NCI-H1092 treated with DMSO at 0.1 percent for 48 hours (cell line): ENCODE measurements at regions not wholly inside any gene's neighbourhood (a gene's known extent, or its start where the extent isn't known, plus 50 kb on each side); places are given as distances from the start of the nearest gene placed in this dataset.
"Not testable (repeated sequence)": the region's sequence is repeated elsewhere in the genome, so short reads cannot be mapped to it uniquely, and the experiment has no call there.

Experiments
- DNase-seq: peaks from one replicate; lab custom pipeline; 2025; lab: John Stamatoyannopoulos, UW

DNA sequence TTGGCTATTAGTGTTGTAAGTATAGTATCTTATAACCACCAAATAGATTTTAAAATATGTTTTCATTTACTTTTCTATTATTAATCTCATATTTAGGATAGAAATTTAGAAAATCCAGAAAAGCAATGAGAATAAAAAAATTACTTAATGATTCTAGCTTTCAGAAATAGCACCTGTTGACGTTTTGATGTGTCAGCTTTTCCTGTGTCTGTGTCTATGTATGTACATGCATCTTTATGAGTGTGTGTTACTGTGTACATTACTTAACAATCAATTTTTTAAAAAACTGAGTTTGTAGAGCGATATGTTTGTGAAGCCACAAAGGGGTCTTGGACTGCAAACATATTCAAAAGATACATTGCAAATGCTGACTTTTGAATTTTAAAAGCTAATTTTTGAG lies 526.9 kb downstream of the BCKDHB start:
- DNase-seq: no peak

- DNase-seq: no peak
Observed at GRCh38 chr6:80625405-80625804, 518.9 kb downstream of the BCKDHB start.

GRCh38 chr6:80623066-80623815 lies 516.8 kb downstream of the BCKDHB start:
- DNase-seq: no peak

DNA sequence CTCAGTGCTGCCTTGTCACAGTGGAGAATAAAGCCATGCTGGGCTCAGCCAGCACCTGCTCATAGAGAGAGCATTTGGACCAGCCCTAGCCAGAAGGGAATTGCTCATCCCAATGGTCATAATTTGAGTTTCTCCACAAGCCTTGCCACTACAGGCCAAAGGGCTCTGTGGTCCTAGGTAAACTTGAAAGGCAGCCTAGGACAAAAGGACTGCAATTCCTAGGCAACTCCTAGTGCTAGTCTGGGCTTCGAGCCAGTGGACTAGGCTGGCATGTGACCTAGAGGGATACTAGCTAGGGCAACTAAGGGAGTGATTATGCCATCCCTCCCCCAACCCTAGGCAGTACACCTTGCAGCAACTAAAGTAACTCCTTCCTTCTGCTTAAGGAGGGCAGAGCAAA lies 516.2 kb downstream of the BCKDHB start:
- DNase-seq: no peak

DNA sequence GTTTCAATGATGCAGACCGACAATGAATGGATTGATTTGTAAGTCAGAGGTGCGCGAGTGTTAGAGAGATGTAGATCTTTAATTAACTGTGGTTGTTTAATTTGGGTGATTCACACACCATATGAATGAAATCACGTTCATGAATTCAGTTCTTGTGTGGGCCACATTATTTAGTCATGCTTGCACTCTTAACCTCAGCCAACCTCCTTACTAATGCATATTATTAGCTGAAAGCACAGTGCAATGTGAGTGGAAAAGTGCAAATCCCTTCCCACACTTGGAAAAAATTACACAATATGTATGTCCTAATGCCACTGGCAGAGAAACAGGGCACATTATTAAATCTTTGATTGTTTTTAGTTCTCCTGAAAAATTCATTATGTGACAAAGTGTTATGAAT lies 512.5 kb downstream of the BCKDHB start:
- DNase-seq: no peak

DNA sequence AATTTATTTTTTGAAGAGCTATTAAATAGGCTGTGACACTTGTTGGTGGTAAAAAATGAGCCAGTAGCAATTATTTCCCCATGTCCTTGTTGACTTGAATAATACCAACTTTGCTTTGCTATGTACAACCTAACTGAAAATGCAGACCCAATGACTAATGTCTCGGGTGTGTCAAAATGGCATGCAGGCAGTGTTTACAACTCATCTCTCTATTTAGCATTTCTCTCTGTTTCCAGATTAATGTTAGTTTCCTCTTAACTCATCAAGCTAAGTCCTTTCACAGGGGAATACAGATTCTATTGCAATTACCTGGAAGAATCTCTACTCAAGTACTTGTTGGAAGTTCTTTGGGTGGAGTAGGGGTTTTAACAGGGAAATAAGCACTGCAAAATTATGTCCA lies 504.4 kb downstream of the BCKDHB start:
- DNase-seq: no peak

- DNase-seq: no peak
Observed at GRCh38 chr6:80608881-80609280, 502.4 kb downstream of the BCKDHB start.

GRCh38 chr6:80607811-80608391 lies 501.4 kb downstream of the BCKDHB start:
- no peak for DNase-seq

DNA sequence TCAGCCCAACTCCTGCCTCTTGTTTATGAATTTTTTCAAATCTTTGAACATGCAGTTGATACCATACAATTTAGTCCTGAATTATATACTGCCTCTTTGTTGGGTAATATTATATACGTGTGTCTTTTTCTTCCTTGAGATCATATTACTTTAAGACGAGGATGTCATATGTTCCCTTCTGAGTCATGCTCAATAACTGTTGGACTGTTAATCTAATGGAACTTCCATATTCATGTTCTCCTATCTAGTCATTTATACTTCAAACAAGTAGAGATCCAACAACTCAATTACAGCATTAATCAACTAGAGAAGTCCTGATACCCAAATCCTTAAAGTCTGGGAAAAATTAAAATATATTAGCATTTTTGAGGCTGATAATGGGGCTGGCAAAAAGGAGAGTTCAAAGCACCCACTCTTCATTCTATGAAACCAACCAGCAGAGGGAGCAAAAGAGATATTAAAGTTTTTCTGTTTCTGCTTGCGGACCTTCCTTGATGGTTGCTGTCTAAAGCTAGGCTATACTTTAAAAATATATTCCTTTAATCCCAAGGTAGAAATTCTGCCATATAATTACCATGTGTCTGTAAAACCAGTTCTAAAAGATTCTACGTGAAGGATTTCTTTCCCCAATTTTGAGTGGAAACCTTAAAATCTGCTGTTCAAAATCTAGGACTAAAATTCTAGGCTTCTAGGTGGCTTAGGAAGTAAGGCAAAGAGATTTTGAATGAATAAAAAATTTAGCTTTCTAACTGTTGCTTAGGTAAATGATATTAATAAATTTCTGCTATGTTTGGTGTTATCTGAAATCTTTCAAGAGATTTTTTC lies 498.9 kb downstream of the BCKDHB start:
- DNase-seq: peak; percentile 4

DNA sequence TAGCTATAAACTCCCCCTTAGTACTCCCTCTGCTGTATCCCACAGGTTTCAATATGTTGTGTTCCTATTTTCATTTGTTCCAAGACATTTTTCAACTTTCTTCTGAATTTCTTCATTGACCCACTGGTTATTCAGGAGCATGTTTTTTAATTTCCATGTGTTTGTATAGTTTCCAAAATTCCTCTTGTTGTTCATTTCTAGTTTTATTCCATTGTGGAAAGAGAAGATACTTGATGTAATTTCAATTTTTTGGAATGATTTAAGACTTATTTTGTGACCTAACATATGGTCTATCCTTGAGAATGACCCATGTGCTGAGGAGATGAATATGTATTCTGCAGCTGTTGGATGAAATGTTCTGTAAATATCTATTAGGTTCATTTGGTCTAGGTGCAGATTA lies 497.2 kb downstream of the BCKDHB start:
- DNase-seq: no peak

DNA sequence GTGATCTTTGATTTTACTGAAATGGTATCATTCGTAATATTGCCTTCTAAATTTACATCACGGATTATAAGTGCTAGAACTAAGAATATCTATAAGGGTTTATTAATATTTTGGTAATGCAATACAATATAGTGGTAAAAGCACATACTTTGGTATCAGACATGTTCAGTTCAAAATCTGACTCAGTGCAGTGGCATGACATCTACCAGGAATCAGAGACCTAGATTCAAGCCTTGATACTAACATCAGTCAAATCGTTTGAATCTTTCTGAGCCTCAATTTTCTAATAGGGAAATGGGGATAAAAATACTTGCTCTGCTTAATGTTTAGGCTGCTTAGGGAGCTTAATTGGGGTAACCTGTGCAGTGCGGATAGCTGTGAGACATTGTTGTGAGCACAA lies 488.0 kb downstream of the BCKDHB start:
- no peak for DNase-seq

GRCh38 chr6:80592436-80592835 lies 486.0 kb downstream of the BCKDHB start:
- DNase-seq: no peak

- DNase-seq: no peak
Observed at GRCh38 chr6:80586242-80586641, 479.8 kb downstream of the BCKDHB start.

GRCh38 chr6:80579391-80580023 lies 473.0 kb downstream of the BCKDHB start:
- DNase-seq: no peak

DNA sequence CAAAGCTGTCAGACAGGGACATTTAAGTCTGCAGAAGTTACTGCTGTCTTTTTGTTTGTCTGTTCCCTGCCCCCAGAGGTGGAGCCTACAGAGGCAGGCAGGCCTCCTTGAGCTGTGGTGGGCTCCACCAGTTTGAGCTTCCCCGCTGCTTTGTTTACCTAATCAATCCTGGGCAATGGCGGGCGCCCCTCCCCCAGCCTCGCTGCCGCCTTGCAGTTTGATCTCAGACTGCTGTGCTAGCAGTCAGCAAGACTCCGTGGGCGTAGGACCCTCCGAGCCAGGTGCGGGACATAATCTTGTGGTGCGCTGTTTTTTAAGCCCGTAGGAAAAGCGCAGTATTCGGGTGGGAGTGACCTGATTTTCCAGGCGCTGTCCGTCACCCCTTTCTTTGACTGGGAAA lies 466.8 kb downstream of the BCKDHB start:
- DNase-seq: not testable (repeated sequence)

DNA sequence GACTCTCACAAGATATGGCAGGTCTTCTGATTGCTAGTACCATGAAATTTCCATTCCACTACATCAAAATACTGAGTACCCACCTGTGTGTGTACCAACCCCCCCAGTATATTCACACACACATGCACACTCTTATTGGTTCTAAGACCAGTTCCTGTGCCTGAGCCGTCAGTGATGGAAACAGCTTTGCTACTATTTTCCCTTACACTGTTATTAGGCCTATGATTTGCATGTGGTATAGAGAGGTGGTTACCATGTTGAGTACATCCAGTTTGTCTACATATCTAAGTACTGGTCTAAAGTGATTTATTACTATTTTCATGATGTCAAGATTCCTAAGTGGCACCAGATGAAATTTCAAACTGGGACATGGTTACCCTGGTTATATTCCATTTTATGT lies 459.9 kb downstream of the BCKDHB start:
- DNase-seq: no peak

DNA sequence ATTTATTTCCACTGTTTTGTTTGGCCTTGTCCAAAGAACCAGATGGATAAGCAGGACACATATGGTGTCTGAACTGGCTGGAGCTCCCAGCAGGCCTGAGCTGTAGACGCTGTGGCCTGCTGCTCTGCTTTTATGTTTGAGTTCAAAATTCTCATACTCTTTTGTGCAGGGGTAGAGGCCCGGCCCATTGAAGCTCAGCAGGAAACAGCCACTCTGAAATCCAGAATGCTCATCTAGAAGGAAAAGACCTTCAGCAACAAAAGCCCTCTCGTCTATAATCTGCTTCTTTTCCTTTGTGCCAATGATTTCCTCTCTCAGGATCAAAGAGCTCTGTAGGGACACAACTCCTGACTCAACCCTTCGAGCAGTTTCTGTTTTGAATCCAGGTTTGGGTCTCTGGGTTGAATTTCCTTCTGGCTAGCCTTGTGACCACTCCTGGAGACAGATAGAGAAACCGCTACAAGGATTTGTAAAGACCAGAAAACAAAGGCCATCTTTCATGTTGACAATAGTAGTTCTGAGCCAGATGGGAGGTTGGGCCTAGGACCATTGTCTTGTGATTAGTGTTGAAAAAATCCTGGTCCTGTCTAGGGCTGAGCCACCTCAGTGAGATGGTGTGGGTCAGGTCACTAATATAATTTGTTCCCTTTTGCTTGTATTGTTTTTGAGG lies 446.7 kb downstream of the BCKDHB start:
- no peak for DNase-seq

GRCh38 chr6:80550748-80551147 lies 444.3 kb downstream of the BCKDHB start:
- no peak for DNase-seq

GRCh38 chr6:80550281-80550680 lies 443.8 kb downstream of the BCKDHB start:
- no peak for DNase-seq

GRCh38 chr6:80548532-80548931 lies 442.1 kb downstream of the BCKDHB start:
- DNase-seq: no peak

DNA sequence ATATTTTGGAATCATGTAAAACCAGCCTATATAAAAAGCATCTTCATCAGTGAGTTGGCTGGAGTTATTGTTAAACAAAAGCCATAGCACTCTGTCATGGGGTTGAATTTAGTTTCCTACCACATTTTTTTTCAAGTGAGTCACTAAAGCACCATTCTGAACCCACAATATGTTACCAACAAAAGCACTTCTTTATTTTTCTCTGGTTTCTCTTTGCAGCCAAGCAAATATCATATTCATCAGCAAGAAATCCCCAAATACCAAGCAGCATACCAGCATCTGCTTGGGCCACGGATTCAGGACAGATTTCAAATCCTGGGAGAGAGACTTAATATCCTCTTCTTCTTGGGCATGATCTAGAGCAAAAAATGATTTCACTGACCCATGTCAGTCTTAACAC lies 441.4 kb downstream of the BCKDHB start:
- DNase-seq: no peak
